ENCODE measurements at regions not wholly inside any gene's neighbourhood (a gene's known extent, or its start where the extent isn't known, plus 50 kb on each side); places are given as distances from the start of the nearest gene placed in this dataset.

GRCh38 chr16:77594057-77594456 lies 128.3 kb upstream of the NUDT7 start:
- H3K4me3 Mint-ChIP-seq: no peak overlapping the region
- no peaks in the 10 kb centered on the region for H3K36me3 Mint-ChIP-seq
- H3K4me1 Mint-ChIP-seq: no peaks in the 10 kb centered on the region
- H3K27me3 Mint-ChIP-seq: peaks cover 6% of the 10 kb centered on the region
- H3K27ac Mint-ChIP-seq: no peak overlapping the region
- no peaks in the 10 kb centered on the region for H3K9me3 Mint-ChIP-seq
- DNase-seq: no peak
- CTCF ChIA-PET: no interaction called here

- Mint-ChIP-seq H3K27ac (no peak overlapping the region), H3K4me3 (no peak overlapping the region), H3K36me3 (no peaks in the 10 kb centered on the region), H3K4me1 (no peaks in the 10 kb centered on the region), H3K9me3 (no peaks in the 10 kb centered on the region), H3K27me3 (peaks cover 6% of the 10 kb centered on the region)
- no peak for DNase-seq
- CTCF ChIA-PET: interaction anchor here (0.9 kb wide), 1 partner anchor 372 kb away, joined by 3 read pairs; no protein-coding TSS in a partner anchor
These were observed 127.3 kb upstream of the NUDT7 start for GRCh38 chr16:77594799-77595596.

GRCh38 chr16:77596261-77596660 lies 126.1 kb upstream of the NUDT7 start:
- H3K4me1 Mint-ChIP-seq: no peaks in the 10 kb centered on the region

GRCh38 chr16:77599793-77600415 lies 122.4 kb upstream of the NUDT7 start:
- peak; percentile 43 for DNase-seq
- no peaks in the 10 kb centered on the region for H3K36me3 Mint-ChIP-seq
- no peak overlapping the region for H3K27ac Mint-ChIP-seq
- no peaks in the 10 kb centered on the region for H3K9me3 Mint-ChIP-seq
- no peak overlapping the region for H3K4me3 Mint-ChIP-seq
- CTCF ChIA-PET: interaction anchor here (1.2 kb wide), 1 partner anchor 17 kb away, joined by 3 read pairs; no protein-coding TSS in a partner anchor
- peaks cover 3% of the 10 kb centered on the region for H3K27me3 Mint-ChIP-seq
- no peaks in the 10 kb centered on the region for H3K4me1 Mint-ChIP-seq

More at GRCh38 chr16:77596261-77596660, 126.1 kb upstream of the NUDT7 start:
- no peak overlapping the region for H3K27ac Mint-ChIP-seq
- no peaks in the 10 kb centered on the region for H3K36me3 Mint-ChIP-seq
- H3K9me3 Mint-ChIP-seq: no peaks in the 10 kb centered on the region
- H3K4me3 Mint-ChIP-seq: no peak overlapping the region
- H3K27me3 Mint-ChIP-seq: peaks cover 6% of the 10 kb centered on the region
- DNase-seq: no peak
- CTCF ChIA-PET: interaction anchor here (0.6 kb wide), 1 partner anchor 367 kb away, joined by 3 read pairs; no protein-coding TSS in a partner anchor

- no peaks in the 10 kb centered on the region for H3K27me3 Mint-ChIP-seq
- no peak overlapping the region for H3K4me3 Mint-ChIP-seq
These were observed 121.8 kb upstream of the NUDT7 start for GRCh38 chr16:77600555-77600954.

GRCh38 chr16:77603656-77604055 lies 118.7 kb upstream of the NUDT7 start:
- Mint-ChIP-seq H3K27ac (no peak overlapping the region), H3K27me3 (no peaks in the 10 kb centered on the region), H3K4me1 (no peaks in the 10 kb centered on the region), H3K36me3 (no peaks in the 10 kb centered on the region), H3K9me3 (no peaks in the 10 kb centered on the region), H3K4me3 (no peak overlapping the region)
- CTCF ChIA-PET: interaction anchor here (0.8 to 1.2 kb wide), 2 partner anchors 367 to 369 kb away, joined by 3 read pairs; no protein-coding TSS in a partner anchor
- DNase-seq: no peak

More at GRCh38 chr16:77600555-77600954, 121.8 kb upstream of the NUDT7 start:
- Mint-ChIP-seq H3K36me3 (no peaks in the 10 kb centered on the region), H3K27ac (no peak overlapping the region), H3K4me1 (no peaks in the 10 kb centered on the region), H3K9me3 (no peaks in the 10 kb centered on the region)
- CTCF ChIA-PET: interaction anchor here (1.2 kb wide), 1 partner anchor 17 kb away, joined by 3 read pairs; no protein-coding TSS in a partner anchor
- DNase-seq: no peak

- H3K36me3 Mint-ChIP-seq: no peaks in the 10 kb centered on the region
- CTCF ChIA-PET: no interaction called here
- no peaks in the 10 kb centered on the region for H3K9me3 Mint-ChIP-seq
- H3K27me3 Mint-ChIP-seq: no peaks in the 10 kb centered on the region
- H3K27ac Mint-ChIP-seq: no peak overlapping the region
- H3K4me3 Mint-ChIP-seq: no peak overlapping the region
- DNase-seq: no peak
- no peaks in the 10 kb centered on the region for H3K4me1 Mint-ChIP-seq
These were observed 111.8 kb upstream of the NUDT7 start for GRCh38 chr16:77610496-77610895.

GRCh38 chr16:77611386-77611785 lies 110.9 kb upstream of the NUDT7 start:
- Mint-ChIP-seq H3K27me3 (no peaks in the 10 kb centered on the region), H3K36me3 (no peaks in the 10 kb centered on the region)

GRCh38 chr16:77612596-77612995 lies 109.7 kb upstream of the NUDT7 start:
- H3K4me1 Mint-ChIP-seq: no peaks in the 10 kb centered on the region
- CTCF ChIA-PET: no interaction called here
- H3K9me3 Mint-ChIP-seq: no peaks in the 10 kb centered on the region
- H3K27ac Mint-ChIP-seq: no peak overlapping the region
- H3K27me3 Mint-ChIP-seq: no peaks in the 10 kb centered on the region
- no peak overlapping the region for H3K4me3 Mint-ChIP-seq
- DNase-seq: no peak
- no peaks in the 10 kb centered on the region for H3K36me3 Mint-ChIP-seq

More at GRCh38 chr16:77611386-77611785, 110.9 kb upstream of the NUDT7 start:
- H3K4me1 Mint-ChIP-seq: no peaks in the 10 kb centered on the region
- H3K27ac Mint-ChIP-seq: no peak overlapping the region
- DNase-seq: no peak
- no peaks in the 10 kb centered on the region for H3K9me3 Mint-ChIP-seq
- H3K4me3 Mint-ChIP-seq: no peak overlapping the region
- CTCF ChIA-PET: no interaction called here

- CTCF ChIA-PET: no interaction called here
- H3K9me3 Mint-ChIP-seq: no peaks in the 10 kb centered on the region
- H3K27ac Mint-ChIP-seq: no peak overlapping the region
- H3K27me3 Mint-ChIP-seq: no peaks in the 10 kb centered on the region
- DNase-seq: no peak
- H3K4me3 Mint-ChIP-seq: no peak overlapping the region
- no peaks in the 10 kb centered on the region for H3K4me1 Mint-ChIP-seq
- no peaks in the 10 kb centered on the region for H3K36me3 Mint-ChIP-seq
These were observed 109.2 kb upstream of the NUDT7 start for GRCh38 chr16:77613095-77613494.

- Mint-ChIP-seq H3K4me1 (no peaks in the 10 kb centered on the region), H3K9me3 (no peaks in the 10 kb centered on the region)
These were observed 104.8 kb upstream of the NUDT7 start for GRCh38 chr16:77617553-77617952.

GRCh38 chr16:77617996-77618395 lies 104.3 kb upstream of the NUDT7 start:
- DNase-seq: no peak
- Mint-ChIP-seq H3K36me3 (no peaks in the 10 kb centered on the region), H3K4me3 (no peak overlapping the region), H3K27ac (no peak overlapping the region), H3K27me3 (no peaks in the 10 kb centered on the region), H3K4me1 (no peaks in the 10 kb centered on the region), H3K9me3 (no peaks in the 10 kb centered on the region)
- CTCF ChIA-PET: no interaction called here

More at GRCh38 chr16:77617553-77617952, 104.8 kb upstream of the NUDT7 start:
- Mint-ChIP-seq H3K4me3 (no peak overlapping the region), H3K36me3 (no peaks in the 10 kb centered on the region), H3K27me3 (no peaks in the 10 kb centered on the region), H3K27ac (no peak overlapping the region)
- CTCF ChIA-PET: no interaction called here
- no peak for DNase-seq

GRCh38 chr16:77618951-77619350 lies 103.4 kb upstream of the NUDT7 start:
- Mint-ChIP-seq H3K36me3 (no peaks in the 10 kb centered on the region), H3K4me1 (no peaks in the 10 kb centered on the region), H3K4me3 (no peak overlapping the region), H3K9me3 (no peaks in the 10 kb centered on the region), H3K27ac (no peak overlapping the region), H3K27me3 (no peaks in the 10 kb centered on the region)
- DNase-seq: no peak
- CTCF ChIA-PET: no interaction called here

- no peak overlapping the region for H3K4me3 Mint-ChIP-seq
- no peaks in the 10 kb centered on the region for H3K36me3 Mint-ChIP-seq
- no peaks in the 10 kb centered on the region for H3K27me3 Mint-ChIP-seq
- CTCF ChIA-PET: no interaction called here
- no peak for DNase-seq
- H3K9me3 Mint-ChIP-seq: no peaks in the 10 kb centered on the region
- H3K4me1 Mint-ChIP-seq: no peaks in the 10 kb centered on the region
- no peak overlapping the region for H3K27ac Mint-ChIP-seq
These were observed 98.2 kb upstream of the NUDT7 start for GRCh38 chr16:77624085-77624484.

GRCh38 chr16:77636615-77637014 lies 85.7 kb upstream of the NUDT7 start:
- peaks cover 3% of the 10 kb centered on the region for H3K27me3 Mint-ChIP-seq
- DNase-seq: no peak
- H3K4me1 Mint-ChIP-seq: no peaks in the 10 kb centered on the region
- no peak overlapping the region for H3K4me3 Mint-ChIP-seq
- CTCF ChIA-PET: no interaction called here
- H3K27ac Mint-ChIP-seq: no peak overlapping the region
- H3K36me3 Mint-ChIP-seq: no peaks in the 10 kb centered on the region
- H3K9me3 Mint-ChIP-seq: no peaks in the 10 kb centered on the region
